ENCODE measurements at regions not wholly inside any gene's neighbourhood (a gene's known extent, or its start where the extent isn't known, plus 50 kb on each side); places are given as distances from the start of the nearest gene placed in this dataset.

- BruUV-seq (replicated peaks) = no TSS peak
- in situ Hi-C loops (cut with HindIII; ENCODE audit: low pct_unique_long_range_greater_than_20kb, low sequenced_read_pairs) = no loop called here
- intact Hi-C loops (cut with micrococcal nuclease; ENCODE audit: unreplicated experiment) = no loop called here
- ATAC-seq = no peak
- DNase-seq (ENCODE audit: low read depth, low spot score) = no peak
- H3K36me3 ChIP-seq (ENCODE audit: control insufficient read depth, insufficient read depth, low read length) = no peaks in the 10 kb centered on the region
- no peak overlapping the region for H3K4me3 ChIP-seq (ENCODE audit: low read depth in 2 of 2, low read length in 2 of 2)
- H3K4me1 ChIP-seq (ENCODE audit: control insufficient read depth, insufficient read depth, low read length) = no peaks in the 10 kb centered on the region
- no peaks in the 10 kb centered on the region for H3K27me3 ChIP-seq (ENCODE audit: control insufficient read depth, insufficient read depth, low read length)
- no peak overlapping the region for H3K27ac ChIP-seq (ENCODE audit: low read length)
- CTCF ChIA-PET = no interaction called here
- TF ChIP-seq SIN3A (IDR thresholded peaks at IDR 0.05; ENCODE audit: borderline replicate concordance, insufficient read depth, low read depth, low read length) = no peak
- no peak for TF ChIP-seq CTCF (IDR thresholded peaks at IDR 0.05)
- TF ChIP-seq TCF7L2 (IDR thresholded peaks at IDR 0.05; ENCODE audit: low read depth, low read length) = no peak
- no peak for TF ChIP-seq POLR2AphosphoS5 (IDR thresholded peaks at IDR 0.05; ENCODE audit: low read depth, low read length)
- TF ChIP-seq REST (IDR thresholded peaks at IDR 0.05; ENCODE audit: insufficient read depth in 1 of 2, low read depth in 2 of 2, low read length in 1 of 2) = no peak
- H3K9me3 ChIP-seq (ENCODE audit: control insufficient read depth, insufficient read depth, low read depth, low read length) = no peaks in the 10 kb centered on the region
- POLR2A ChIA-PET = no interaction called here
Observed at GRCh38 chr22:49613108-49613507, 214.6 kb downstream of the BRD1 start.

- H3K4me3 ChIP-seq (ENCODE audit: low read depth in 2 of 2, low read length in 2 of 2) = no peak overlapping the region
- TF ChIP-seq CTCF (IDR thresholded peaks at IDR 0.05) (no peak), SIN3A (IDR thresholded peaks at IDR 0.05; ENCODE audit: borderline replicate concordance, insufficient read depth, low read depth, low read length) (no peak), POLR2AphosphoS5 (IDR thresholded peaks at IDR 0.05; ENCODE audit: low read depth, low read length) (no peak), TCF7L2 (IDR thresholded peaks at IDR 0.05; ENCODE audit: low read depth, low read length) (no peak)
- no peaks in the 10 kb centered on the region for H3K4me1 ChIP-seq (ENCODE audit: control insufficient read depth, insufficient read depth, low read length)
- ATAC-seq (no peak), DNase-seq (ENCODE audit: low read depth, low spot score) (no peak)
- ChIA-PET POLR2A (no interaction called here), CTCF (no interaction called here)
- in situ Hi-C loops (cut with HindIII; ENCODE audit: low pct_unique_long_range_greater_than_20kb, low sequenced_read_pairs) = no loop called here
- H3K9me3 ChIP-seq (ENCODE audit: control insufficient read depth, insufficient read depth, low read depth, low read length) = no peaks in the 10 kb centered on the region; the same call in 1 of the 2 replicates
- no peaks in the 10 kb centered on the region; the same call in 1 of the 2 replicates for H3K27me3 ChIP-seq (ENCODE audit: control insufficient read depth, insufficient read depth, low read length)
- no peak overlapping the region for H3K27ac ChIP-seq (ENCODE audit: low read length)
- no TSS peak for BruUV-seq (replicated peaks)
- intact Hi-C loops (cut with micrococcal nuclease; ENCODE audit: unreplicated experiment) = no loop called here
- no peaks in the 10 kb centered on the region for H3K36me3 ChIP-seq (ENCODE audit: control insufficient read depth, insufficient read depth, low read length)
Observed at GRCh38 chr22:49609207-49609876, 218.3 kb downstream of the BRD1 start.

All from Panc1 (cell line).